ACC112 (cell line): ENCODE measurements at regions not wholly inside any gene's neighbourhood (a gene's known extent, or its start where the extent isn't known, plus 50 kb on each side); places are given as distances from the start of the nearest gene placed in this dataset.

Experiments used
- H2AFZ ChIP-seq: fragments of 200-600 bp; sonication (generic); one replicate; pipeline ENCODE4 v1.6.0; 2017; ENCODE audit warnings: antibody characterized with exemption, low read length; ENCODE audit not compliant: unreplicated experiment
- H3K27ac ChIP-seq: fragments of 200-600 bp; sonication (generic); 2 replicates; pipeline ENCODE4 v1.5.1; 2014; ENCODE audit warnings: low read depth, mild to moderate bottlenecking, antibody characterized with exemption, low read length, moderate library complexity
- H3K27me3 ChIP-seq: fragments of 200-600 bp; sonication (generic); 2 replicates; pipeline ENCODE4 v1.6.1; 2014; ENCODE audit warnings: mild to moderate bottlenecking, antibody characterized with exemption, low read length, moderate library complexity, mixed read lengths; ENCODE audit not compliant: insufficient read depth
- H3K36me3 ChIP-seq: fragments of 200-600 bp; sonication (generic); 2 replicates; pipeline ENCODE4 v1.6.1; 2016; ENCODE audit warnings: mild to moderate bottlenecking, antibody characterized with exemption, low read length, moderate library complexity, mixed read lengths; ENCODE audit not compliant: insufficient read depth
- H3K4me1 ChIP-seq: fragments of 200-600 bp; sonication (generic); one replicate; pipeline ENCODE4 v1.6.1; 2016; ENCODE audit warnings: low read length, mixed read lengths; ENCODE audit not compliant: insufficient read depth, unreplicated experiment, control insufficient read depth
- H3K4me3 ChIP-seq: fragments of 200-600 bp; sonication (generic); 2 replicates; pipeline ENCODE4 v1.5.1; 2014; ENCODE audit warnings: mild to moderate bottlenecking, low read depth, low read length
- H3K79me2 ChIP-seq: fragments of 200-600 bp; sonication (generic); one replicate; pipeline ENCODE4 v1.6.0; 2016; ENCODE audit warnings: low read length; ENCODE audit not compliant: control insufficient read depth, unreplicated experiment, insufficient read depth

GRCh38 chr2:100643467-100643866 lies 80.7 kb downstream of the PDCL3 start:
- no peaks in the 10 kb centered on the region for H3K4me1 ChIP-seq
- H3K4me3 ChIP-seq: no peak overlapping the region
- no peak overlapping the region for H2AFZ ChIP-seq
- H3K27ac ChIP-seq: no peak overlapping the region
- H3K36me3 ChIP-seq: no peaks in the 10 kb centered on the region
- H3K79me2 ChIP-seq: no peaks in the 10 kb centered on the region
- H3K27me3 ChIP-seq: peaks cover 57% of the 10 kb centered on the region

GRCh38 chr2:100643906-100644501 lies 81.2 kb downstream of the PDCL3 start:
- H3K27ac ChIP-seq: no peak overlapping the region
- H3K79me2 ChIP-seq: no peaks in the 10 kb centered on the region
- H3K4me3 ChIP-seq: no peak overlapping the region
- H3K36me3 ChIP-seq: no peaks in the 10 kb centered on the region
- H3K27me3 ChIP-seq: peaks cover 53% of the 10 kb centered on the region
- H3K4me1 ChIP-seq: no peaks in the 10 kb centered on the region
- H2AFZ ChIP-seq: no peak overlapping the region

GRCh38 chr2:100645695-100646429 lies 83.1 kb downstream of the PDCL3 start:
- Histone ChIP-seq H3K4me3 (no peak overlapping the region), H3K36me3 (no peaks in the 10 kb centered on the region), H2AFZ (no peak overlapping the region), H3K79me2 (no peaks in the 10 kb centered on the region), H3K27ac (no peak overlapping the region), H3K4me1 (no peaks in the 10 kb centered on the region), H3K27me3 (peaks cover 49% of the 10 kb centered on the region)

GRCh38 chr2:100647709-100648108 lies 84.9 kb downstream of the PDCL3 start:
- Histone ChIP-seq H3K79me2 (no peaks in the 10 kb centered on the region), H3K27ac (no peak overlapping the region), H2AFZ (no peak overlapping the region), H3K4me3 (no peak overlapping the region), H3K36me3 (no peaks in the 10 kb centered on the region), H3K27me3 (peaks cover 45% of the 10 kb centered on the region), H3K4me1 (no peaks in the 10 kb centered on the region)

GRCh38 chr2:100650151-100650550 lies 87.4 kb downstream of the PDCL3 start:
- no peak overlapping the region for H3K4me3 ChIP-seq
- H3K27me3 ChIP-seq: peaks cover 60% of the 10 kb centered on the region
- no peaks in the 10 kb centered on the region for H3K4me1 ChIP-seq
- H3K79me2 ChIP-seq: no peaks in the 10 kb centered on the region
- no peak overlapping the region for H3K27ac ChIP-seq
- H2AFZ ChIP-seq: no peak overlapping the region
- H3K36me3 ChIP-seq: no peaks in the 10 kb centered on the region

- Histone ChIP-seq H2AFZ (no peak overlapping the region), H3K4me3 (no peak overlapping the region), H3K27ac (no peak overlapping the region), H3K27me3 (peaks cover 67% of the 10 kb centered on the region), H3K79me2 (no peaks in the 10 kb centered on the region), H3K4me1 (no peaks in the 10 kb centered on the region), H3K36me3 (no peaks in the 10 kb centered on the region)
Measured at GRCh38 chr2:100653449-100654035, 90.7 kb downstream of the PDCL3 start.

- Histone ChIP-seq H3K4me1 (no peaks in the 10 kb centered on the region), H3K36me3 (no peaks in the 10 kb centered on the region), H3K27me3 (peaks cover 65% of the 10 kb centered on the region), H3K27ac (no peak overlapping the region), H2AFZ (no peak overlapping the region), H3K4me3 (no peak overlapping the region), H3K79me2 (no peaks in the 10 kb centered on the region)
Measured at GRCh38 chr2:100654611-100655010, 91.8 kb downstream of the PDCL3 start.

- no peaks in the 10 kb centered on the region for H3K79me2 ChIP-seq
- no peaks in the 10 kb centered on the region for H3K4me1 ChIP-seq
- no peaks in the 10 kb centered on the region for H3K36me3 ChIP-seq
- H3K27ac ChIP-seq: no peak overlapping the region
- no peak overlapping the region for H2AFZ ChIP-seq
- H3K4me3 ChIP-seq: no peak overlapping the region
- H3K27me3 ChIP-seq: peaks cover 68% of the 10 kb centered on the region
Measured at GRCh38 chr2:100655446-100655845, 92.7 kb downstream of the PDCL3 start.

GRCh38 chr2:100655936-100656534 lies 93.2 kb downstream of the PDCL3 start:
- Histone ChIP-seq H3K27ac (no peak overlapping the region), H3K4me3 (no peak overlapping the region), H3K27me3 (peaks cover 67% of the 10 kb centered on the region), H2AFZ (no peak overlapping the region), H3K79me2 (no peaks in the 10 kb centered on the region), H3K4me1 (no peaks in the 10 kb centered on the region), H3K36me3 (no peaks in the 10 kb centered on the region)

GRCh38 chr2:100658017-100658416 lies 95.2 kb downstream of the PDCL3 start:
- H3K27me3 ChIP-seq: peaks cover 64% of the 10 kb centered on the region
- H3K27ac ChIP-seq: no peak overlapping the region
- H2AFZ ChIP-seq: no peak overlapping the region

More at GRCh38 chr2:100658017-100658416, 95.2 kb downstream of the PDCL3 start:
- no peaks in the 10 kb centered on the region for H3K4me1 ChIP-seq
- no peak overlapping the region for H3K4me3 ChIP-seq
- H3K79me2 ChIP-seq: no peaks in the 10 kb centered on the region
- no peaks in the 10 kb centered on the region for H3K36me3 ChIP-seq
